ENCODE measurements at regions not wholly inside any gene's neighbourhood (a gene's known extent, or its start where the extent isn't known, plus 50 kb on each side); places are given as distances from the start of the nearest gene placed in this dataset.

GRCh38 chr12:3357950-3358525 lies 133.0 kb upstream of the PRMT8 start:
- H3K36me3 ChIP-seq: no peaks in the 10 kb centered on the region
- H3K4me1 ChIP-seq: no peaks in the 10 kb centered on the region
- no peak overlapping the region for H3K4me3 ChIP-seq (ENCODE audit: low read depth, low read length)
- no peak for TF ChIP-seq CTCF (IDR thresholded peaks at IDR 0.05; ENCODE audit: low read depth, low read length)
- H3K9me3 ChIP-seq: no peaks in the 10 kb centered on the region
- no peak for DNase-seq
- peaks cover 29% of the 10 kb centered on the region for H3K27me3 ChIP-seq

- TF ChIP-seq CTCF (IDR thresholded peaks at IDR 0.05; ENCODE audit: low read depth, low read length): no peak
- Histone ChIP-seq H3K9me3 (no peaks in the 10 kb centered on the region), H3K4me3 (ENCODE audit: low read depth, low read length) (no peak overlapping the region), H3K27me3 (peaks cover 40% of the 10 kb centered on the region), H3K36me3 (no peaks in the 10 kb centered on the region), H3K4me1 (no peaks in the 10 kb centered on the region)
- no peak for DNase-seq
Measured at GRCh38 chr12:3359478-3359877, 131.5 kb upstream of the PRMT8 start.

- H3K27me3 ChIP-seq: peaks cover 53% of the 10 kb centered on the region
- no peaks in the 10 kb centered on the region for H3K9me3 ChIP-seq
- DNase-seq: no peak
- H3K4me1 ChIP-seq: no peaks in the 10 kb centered on the region
- no peak for TF ChIP-seq CTCF (IDR thresholded peaks at IDR 0.05; ENCODE audit: low read depth, low read length)
- no peaks in the 10 kb centered on the region for H3K36me3 ChIP-seq
- no peak overlapping the region for H3K4me3 ChIP-seq (ENCODE audit: low read depth, low read length)
Measured at GRCh38 chr12:3361146-3361545, 129.9 kb upstream of the PRMT8 start.

GRCh38 chr12:3362737-3363136 lies 128.3 kb upstream of the PRMT8 start:
- no peaks in the 10 kb centered on the region for H3K4me1 ChIP-seq
- H3K27me3 ChIP-seq: peaks cover 66% of the 10 kb centered on the region
- H3K4me3 ChIP-seq (ENCODE audit: low read depth, low read length): no peak overlapping the region
- no peaks in the 10 kb centered on the region for H3K9me3 ChIP-seq
- H3K36me3 ChIP-seq: no peaks in the 10 kb centered on the region
- no peak for DNase-seq
- TF ChIP-seq CTCF (IDR thresholded peaks at IDR 0.05; ENCODE audit: low read depth, low read length): no peak

GRCh38 chr12:3363608-3364007 lies 127.4 kb upstream of the PRMT8 start:
- no peaks in the 10 kb centered on the region for H3K4me1 ChIP-seq
- H3K9me3 ChIP-seq: no peaks in the 10 kb centered on the region
- no peak for DNase-seq
- H3K36me3 ChIP-seq: no peaks in the 10 kb centered on the region
- TF ChIP-seq CTCF (IDR thresholded peaks at IDR 0.05; ENCODE audit: low read depth, low read length): no peak
- H3K4me3 ChIP-seq (ENCODE audit: low read depth, low read length): no peak overlapping the region
- H3K27me3 ChIP-seq: peaks cover 68% of the 10 kb centered on the region

- Histone ChIP-seq H3K4me1 (no peaks in the 10 kb centered on the region), H3K9me3 (no peaks in the 10 kb centered on the region), H3K27me3 (peaks cover 69% of the 10 kb centered on the region), H3K4me3 (ENCODE audit: low read depth, low read length) (no peak overlapping the region), H3K36me3 (no peaks in the 10 kb centered on the region)
- TF ChIP-seq CTCF (IDR thresholded peaks at IDR 0.05; ENCODE audit: low read depth, low read length): no peak
- no peak for DNase-seq
Measured at GRCh38 chr12:3364226-3364625, 126.8 kb upstream of the PRMT8 start.
